ENCODE measurements at regions not wholly inside any gene's neighbourhood (a gene's known extent, or its start where the extent isn't known, plus 50 kb on each side); places are given as distances from the start of the nearest gene placed in this dataset.

- peaks cover 0 to 3% (median 1%) of the 10 kb centered on the region in 5 donors for H3K27me3 Mint-ChIP-seq
These were observed 653.0 kb downstream of the DIPK2A start for GRCh38 chr3:144624656-144625055.

GRCh38 chr3:144626835-144627234 lies 655.2 kb downstream of the DIPK2A start:
- Mint-ChIP-seq H3K4me3 (no peak overlapping the region), H3K4me1 (no peaks in the 10 kb centered on the region), H3K9me3 (peaks cover 0 to 7% (median 0%) of the 10 kb centered on the region in 9 donors), H3K36me3 (no peaks in the 10 kb centered on the region), H3K27ac (no peak overlapping the region), H3K27me3 (peaks cover 0 to 6% (median 0%) of the 10 kb centered on the region in 5 donors)
- ATAC-seq (no peak), DNase-seq (no peak)
- POLR2A ChIA-PET, result no interaction called here

More at GRCh38 chr3:144624656-144625055, 653.0 kb downstream of the DIPK2A start:
- POLR2A ChIA-PET, result no interaction called here
- no peaks in the 10 kb centered on the region for H3K36me3 Mint-ChIP-seq
- H3K4me3 Mint-ChIP-seq, result no peak overlapping the region
- no peak overlapping the region for H3K27ac Mint-ChIP-seq
- no peaks in the 10 kb centered on the region for H3K4me1 Mint-ChIP-seq
- no peak for ATAC-seq
- peaks cover 0 to 4% (median 0%) of the 10 kb centered on the region in 9 donors for H3K9me3 Mint-ChIP-seq
- DNase-seq, result no peak

GRCh38 chr3:144629381-144629780 lies 657.8 kb downstream of the DIPK2A start:
- Mint-ChIP-seq H3K27me3 (peaks cover 0 to 6% (median 1%) of the 10 kb centered on the region in 5 donors), H3K36me3 (no peaks in the 10 kb centered on the region), H3K27ac (no peak overlapping the region), H3K4me3 (no peak overlapping the region), H3K9me3 (peaks cover 0 to 10% (median 0%) of the 10 kb centered on the region in 9 donors), H3K4me1 (no peaks in the 10 kb centered on the region)
- no peak for DNase-seq
- no peak for ATAC-seq
- POLR2A ChIA-PET, result no interaction called here

- Mint-ChIP-seq H3K36me3 (no peaks in the 10 kb centered on the region), H3K27ac (no peak overlapping the region), H3K4me1 (no peaks in the 10 kb centered on the region), H3K9me3 (peaks cover 0 to 7% (median 2%) of the 10 kb centered on the region in 9 donors), H3K27me3 (peaks cover 0 to 1% (median 0%) of the 10 kb centered on the region in 5 donors), H3K4me3 (no peak overlapping the region)
- no peak for ATAC-seq
- POLR2A ChIA-PET, result no interaction called here
- no peak for DNase-seq
These were observed 665.2 kb downstream of the DIPK2A start for GRCh38 chr3:144636833-144637232.

- peaks cover 0 to 1% (median 0%) of the 10 kb centered on the region in 5 donors for H3K27me3 Mint-ChIP-seq
- peaks cover 0 to 8% (median 0%) of the 10 kb centered on the region in 9 donors for H3K9me3 Mint-ChIP-seq
- H3K4me1 Mint-ChIP-seq, result no peaks in the 10 kb centered on the region
- ATAC-seq (no peak), DNase-seq (no peak)
- H3K27ac Mint-ChIP-seq, result no peak overlapping the region
- no peak overlapping the region for H3K4me3 Mint-ChIP-seq
- POLR2A ChIA-PET, result no interaction called here
- H3K36me3 Mint-ChIP-seq, result no peaks in the 10 kb centered on the region
These were observed 666.4 kb downstream of the DIPK2A start for GRCh38 chr3:144638009-144638408.

GRCh38 chr3:144643771-144644198 lies 672.2 kb downstream of the DIPK2A start:
- DNase-seq, result no peak
- no peaks in the 10 kb centered on the region for H3K4me1 Mint-ChIP-seq
- ATAC-seq, result no peak
- peaks cover 0 to 5% (median 0%) of the 10 kb centered on the region in 5 donors for H3K27me3 Mint-ChIP-seq
- H3K9me3 Mint-ChIP-seq, result peaks cover 0 to 9% (median 2%) of the 10 kb centered on the region in 9 donors
- H3K4me3 Mint-ChIP-seq, result no peak overlapping the region
- no peaks in the 10 kb centered on the region for H3K36me3 Mint-ChIP-seq
- POLR2A ChIA-PET, result no interaction called here
- H3K27ac Mint-ChIP-seq, result no peak overlapping the region

GRCh38 chr3:144645300-144645699 lies 673.7 kb downstream of the DIPK2A start:
- Mint-ChIP-seq H3K36me3 (no peaks in the 10 kb centered on the region), H3K4me1 (no peaks in the 10 kb centered on the region), H3K9me3 (peaks cover 0 to 9% (median 0%) of the 10 kb centered on the region in 9 donors), H3K27ac (no peak overlapping the region), H3K27me3 (peaks cover 0 to 5% (median 0%) of the 10 kb centered on the region in 5 donors), H3K4me3 (no peak overlapping the region)
- ATAC-seq (no peak), DNase-seq (no peak)
- POLR2A ChIA-PET, result no interaction called here

GRCh38 chr3:144650380-144650779 lies 678.8 kb downstream of the DIPK2A start:
- DNase-seq (no peak), ATAC-seq (no peak)
- Mint-ChIP-seq H3K9me3 (no peaks in the 10 kb centered on the region), H3K4me1 (no peaks in the 10 kb centered on the region), H3K27ac (no peak overlapping the region), H3K4me3 (no peak overlapping the region), H3K27me3 (no peaks in the 10 kb centered on the region), H3K36me3 (no peaks in the 10 kb centered on the region)
- POLR2A ChIA-PET, result no interaction called here

GRCh38 chr3:144652573-144652972 lies 681.0 kb downstream of the DIPK2A start:
- POLR2A ChIA-PET, result no interaction called here
- Mint-ChIP-seq H3K4me3 (no peak overlapping the region), H3K4me1 (no peaks in the 10 kb centered on the region), H3K36me3 (no peaks in the 10 kb centered on the region), H3K27me3 (no peaks in the 10 kb centered on the region), H3K27ac (no peak overlapping the region), H3K9me3 (no peaks in the 10 kb centered on the region)
- DNase-seq (no peak), ATAC-seq (no peak)

- H3K27me3 Mint-ChIP-seq, result no peaks in the 10 kb centered on the region
- no peak overlapping the region for H3K4me3 Mint-ChIP-seq
- H3K27ac Mint-ChIP-seq, result no peak overlapping the region
- no peaks in the 10 kb centered on the region for H3K36me3 Mint-ChIP-seq
- DNase-seq, result no peak
- POLR2A ChIA-PET, result no interaction called here
- peaks cover 0 to 6% (median 0%) of the 10 kb centered on the region in 9 donors for H3K9me3 Mint-ChIP-seq
- ATAC-seq, result no peak
- no peaks in the 10 kb centered on the region for H3K4me1 Mint-ChIP-seq
These were observed 683.8 kb downstream of the DIPK2A start for GRCh38 chr3:144655423-144655822.

- ATAC-seq, result no peak
- Mint-ChIP-seq H3K27me3 (no peaks in the 10 kb centered on the region), H3K9me3 (peaks cover 2 to 13% (median 5%) of the 10 kb centered on the region in 9 donors), H3K36me3 (no peaks in the 10 kb centered on the region), H3K27ac (no peak overlapping the region), H3K4me1 (no peaks in the 10 kb centered on the region), H3K4me3 (no peak overlapping the region)
- POLR2A ChIA-PET, result no interaction called here
- DNase-seq, result no peak
These were observed 688.6 kb downstream of the DIPK2A start for GRCh38 chr3:144660186-144660585.

GRCh38 chr3:144662729-144663128 lies 691.1 kb downstream of the DIPK2A start:
- no peak overlapping the region for H3K27ac Mint-ChIP-seq
- ATAC-seq (no peak), DNase-seq (no peak)
- no peaks in the 10 kb centered on the region for H3K4me1 Mint-ChIP-seq
- H3K4me3 Mint-ChIP-seq, result no peak overlapping the region
- peaks cover 0 to 5% (median 0%) of the 10 kb centered on the region in 3 donors for H3K36me3 Mint-ChIP-seq
- POLR2A ChIA-PET, result no interaction called here
- H3K27me3 Mint-ChIP-seq, result peaks cover 0 to 3% (median 0%) of the 10 kb centered on the region in 5 donors
- peaks cover 8 to 30% (median 17%) of the 10 kb centered on the region in 9 donors for H3K9me3 Mint-ChIP-seq

- no peak overlapping the region for H3K27ac Mint-ChIP-seq
- no peak overlapping the region for H3K4me3 Mint-ChIP-seq
- ATAC-seq, result no peak
- H3K4me1 Mint-ChIP-seq, result no peaks in the 10 kb centered on the region
- peaks cover 8 to 30% (median 17%) of the 10 kb centered on the region in 9 donors for H3K9me3 Mint-ChIP-seq
- no peak for DNase-seq
- peaks cover 0 to 3% (median 0%) of the 10 kb centered on the region in 5 donors for H3K27me3 Mint-ChIP-seq
- POLR2A ChIA-PET, result no interaction called here
- H3K36me3 Mint-ChIP-seq, result peaks cover 0 to 5% (median 0%) of the 10 kb centered on the region in 3 donors
These were observed 692.1 kb downstream of the DIPK2A start for GRCh38 chr3:144663456-144664436.

Data from naive thymus-derived CD8-positive, alpha-beta T cell (primary cell).